HG02884 (cell line): ENCODE measurements at regions not wholly inside any gene's neighbourhood (a gene's known extent, or its start where the extent isn't known, plus 50 kb on each side); places are given as distances from the start of the nearest gene placed in this dataset.
A peak's percentile ranks its signal among the peaks of the same experiment; 100 is the strongest.

Source experiments
- ATAC-seq: cut with Tn5 transposase; IDR thresholded peaks from one replicate; pipeline ENCODE4 v1.9.1; 2021; ENCODE audit warnings: mild to moderate bottlenecking, moderate library complexity; ENCODE audit not compliant: unreplicated experiment

- ATAC-seq, result no peak
These were observed 185.3 kb upstream of the BCOR start for GRCh38 chrX:40282946-40283660.

GRCh38 chrX:40282348-40282747 lies 184.6 kb upstream of the BCOR start:
- ATAC-seq, result no peak

GRCh38 chrX:40281336-40282005 lies 183.7 kb upstream of the BCOR start:
- no peak for ATAC-seq

GRCh38 chrX:40279762-40280161 lies 182.0 kb upstream of the BCOR start:
- ATAC-seq, result no peak

- no peak for ATAC-seq
These were observed 181.3 kb upstream of the BCOR start for GRCh38 chrX:40279091-40279430.

- no peak for ATAC-seq
These were observed 180.8 kb upstream of the BCOR start for GRCh38 chrX:40278340-40279090.

- ATAC-seq, result no peak
These were observed 179.9 kb upstream of the BCOR start for GRCh38 chrX:40277672-40278071.

- ATAC-seq, result no peak
These were observed 175.7 kb upstream of the BCOR start for GRCh38 chrX:40273356-40274050.

GRCh38 chrX:40272776-40273175 lies 175.0 kb upstream of the BCOR start:
- ATAC-seq, result no peak

GRCh38 chrX:40272141-40272540 lies 174.4 kb upstream of the BCOR start:
- ATAC-seq, result no peak

GRCh38 chrX:40268188-40268520 lies 170.4 kb upstream of the BCOR start:
- no peak for ATAC-seq

- peak; percentile 29 for ATAC-seq
These were observed 169.8 kb upstream of the BCOR start for GRCh38 chrX:40267334-40268187.

- ATAC-seq, result peak; percentile 48
These were observed 169.0 kb upstream of the BCOR start for GRCh38 chrX:40266490-40267333.

- ATAC-seq, result no peak
These were observed 168.2 kb upstream of the BCOR start for GRCh38 chrX:40265936-40266335.

GRCh38 chrX:40263014-40263560 lies 165.3 kb upstream of the BCOR start:
- no peak for ATAC-seq

GRCh38 chrX:40262157-40263013 lies 164.6 kb upstream of the BCOR start:
- ATAC-seq, result no peak

GRCh38 chrX:40261833-40262156 lies 164.0 kb upstream of the BCOR start:
- ATAC-seq, result no peak

- ATAC-seq, result no peak
These were observed 162.5 kb upstream of the BCOR start for GRCh38 chrX:40260146-40260747.
